ENCODE measurements at regions not wholly inside any gene's neighbourhood (a gene's known extent, or its start where the extent isn't known, plus 50 kb on each side); places are given as distances from the start of the nearest gene placed in this dataset.

DNA sequence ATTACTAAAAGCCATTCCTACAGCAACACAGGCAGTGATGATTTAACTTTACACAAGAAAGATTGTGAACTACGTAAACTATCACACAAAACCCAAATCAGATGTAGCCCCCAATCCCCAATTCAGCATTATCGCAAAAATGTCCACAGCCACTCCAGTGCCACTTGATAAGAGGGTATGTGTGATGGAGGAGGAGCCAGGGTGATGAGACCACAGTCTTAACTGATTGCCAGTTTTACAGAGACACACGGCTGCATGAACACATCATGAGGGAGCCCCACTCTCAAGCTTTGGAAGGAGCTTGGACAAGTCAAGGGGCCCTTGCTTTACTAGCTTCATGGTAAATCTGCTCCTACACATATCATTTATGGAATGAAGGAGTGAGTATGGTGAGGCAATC is 116.0 kb downstream of the FAM161A start:
- no peak for TF ChIP-seq POLR2AphosphoS5 (IDR thresholded peaks at IDR 0.05; ENCODE audit: low read depth, low read length)
- TF ChIP-seq SIN3A (IDR thresholded peaks at IDR 0.05; ENCODE audit: borderline replicate concordance, insufficient read depth, low read length): no peak
- TF ChIP-seq FOXP2 (optimal IDR thresholded peaks at IDR 0.05; ENCODE audit: borderline replicate concordance, extremely low read depth, extremely low read length, insufficient read depth): no peak
- TF ChIP-seq TAF1 (IDR thresholded peaks at IDR 0.05; ENCODE audit: borderline replicate concordance, insufficient read depth, low read length): no peak
- TF ChIP-seq, protein P1, sequence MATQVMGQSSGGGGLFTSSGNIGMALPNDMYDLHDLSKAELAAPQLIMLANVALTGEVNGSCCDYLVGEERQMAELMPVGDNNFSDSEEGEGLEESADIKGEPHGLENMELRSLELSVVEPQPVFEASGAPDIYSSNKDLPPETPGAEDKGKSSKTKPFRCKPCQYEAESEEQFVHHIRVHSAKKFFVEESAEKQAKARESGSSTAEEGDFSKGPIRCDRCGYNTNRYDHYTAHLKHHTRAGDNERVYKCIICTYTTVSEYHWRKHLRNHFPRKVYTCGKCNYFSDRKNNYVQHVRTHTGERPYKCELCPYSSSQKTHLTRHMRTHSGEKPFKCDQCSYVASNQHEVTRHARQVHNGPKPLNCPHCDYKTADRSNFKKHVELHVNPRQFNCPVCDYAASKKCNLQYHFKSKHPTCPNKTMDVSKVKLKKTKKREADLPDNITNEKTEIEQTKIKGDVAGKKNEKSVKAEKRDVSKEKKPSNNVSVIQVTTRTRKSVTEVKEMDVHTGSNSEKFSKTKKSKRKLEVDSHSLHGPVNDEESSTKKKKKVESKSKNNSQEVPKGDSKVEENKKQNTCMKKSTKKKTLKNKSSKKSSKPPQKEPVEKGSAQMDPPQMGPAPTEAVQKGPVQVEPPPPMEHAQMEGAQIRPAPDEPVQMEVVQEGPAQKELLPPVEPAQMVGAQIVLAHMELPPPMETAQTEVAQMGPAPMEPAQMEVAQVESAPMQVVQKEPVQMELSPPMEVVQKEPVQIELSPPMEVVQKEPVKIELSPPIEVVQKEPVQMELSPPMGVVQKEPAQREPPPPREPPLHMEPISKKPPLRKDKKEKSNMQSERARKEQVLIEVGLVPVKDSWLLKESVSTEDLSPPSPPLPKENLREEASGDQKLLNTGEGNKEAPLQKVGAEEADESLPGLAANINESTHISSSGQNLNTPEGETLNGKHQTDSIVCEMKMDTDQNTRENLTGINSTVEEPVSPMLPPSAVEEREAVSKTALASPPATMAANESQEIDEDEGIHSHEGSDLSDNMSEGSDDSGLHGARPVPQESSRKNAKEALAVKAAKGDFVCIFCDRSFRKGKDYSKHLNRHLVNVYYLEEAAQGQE (IDR thresholded peaks at IDR 0.05; ENCODE audit: insufficient read depth in 1 of 2, low read depth in 2 of 2, low read length in 2 of 2): no peak

DNA sequence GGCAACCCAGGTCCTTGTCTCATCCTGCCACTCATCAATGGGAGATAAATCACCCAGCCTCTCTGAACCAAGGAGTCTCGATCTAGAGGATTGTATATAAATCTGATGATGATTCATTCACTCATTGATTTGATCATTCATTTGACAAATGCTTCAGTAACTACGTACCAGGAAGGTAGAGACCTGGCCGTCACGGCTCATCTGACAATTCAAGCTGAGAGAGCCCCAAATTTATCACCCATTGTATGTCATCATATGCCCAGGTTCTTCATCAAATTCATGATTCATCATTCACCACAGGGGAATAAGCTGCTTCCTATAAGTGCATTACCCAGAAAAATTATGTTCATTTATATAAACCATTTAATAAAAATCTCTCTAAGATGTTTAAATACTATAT is 116.9 kb downstream of the FAM161A start:
- no peak for TF ChIP-seq TAF1 (IDR thresholded peaks at IDR 0.05; ENCODE audit: borderline replicate concordance, insufficient read depth, low read length)
- no peak for TF ChIP-seq FOXP2 (optimal IDR thresholded peaks at IDR 0.05; ENCODE audit: borderline replicate concordance, extremely low read depth, extremely low read length, insufficient read depth)
- no peak for TF ChIP-seq SIN3A (IDR thresholded peaks at IDR 0.05; ENCODE audit: borderline replicate concordance, insufficient read depth, low read length)
- TF ChIP-seq, protein P1 (IDR thresholded peaks at IDR 0.05; ENCODE audit: insufficient read depth in 1 of 2, low read depth in 2 of 2, low read length in 2 of 2): no peak
- TF ChIP-seq POLR2AphosphoS5 (IDR thresholded peaks at IDR 0.05; ENCODE audit: low read depth, low read length): no peak

DNA sequence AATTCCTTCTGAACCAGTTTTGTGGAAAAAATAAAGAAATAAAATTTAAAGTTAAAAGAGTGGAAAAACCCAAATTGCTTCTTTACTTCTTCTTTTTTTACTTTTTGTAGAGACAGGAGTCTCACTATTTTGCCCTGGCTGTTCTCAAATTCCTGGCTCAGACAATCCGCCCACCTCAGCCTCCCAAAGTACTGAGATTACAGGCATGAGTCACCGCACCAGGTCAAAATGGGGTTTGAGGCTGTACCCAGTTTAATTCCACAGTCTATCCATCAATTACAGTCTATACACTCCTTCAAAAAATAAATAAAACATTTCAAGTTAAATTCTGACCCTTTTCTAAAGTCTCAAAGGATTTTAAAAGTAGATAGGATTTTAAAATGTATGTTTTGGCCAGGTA is 120.3 kb downstream of the FAM161A start:
- no peak for TF ChIP-seq TAF1 (IDR thresholded peaks at IDR 0.05; ENCODE audit: borderline replicate concordance, insufficient read depth, low read length)
- TF ChIP-seq SIN3A (IDR thresholded peaks at IDR 0.05; ENCODE audit: borderline replicate concordance, insufficient read depth, low read length): no peak

DNA sequence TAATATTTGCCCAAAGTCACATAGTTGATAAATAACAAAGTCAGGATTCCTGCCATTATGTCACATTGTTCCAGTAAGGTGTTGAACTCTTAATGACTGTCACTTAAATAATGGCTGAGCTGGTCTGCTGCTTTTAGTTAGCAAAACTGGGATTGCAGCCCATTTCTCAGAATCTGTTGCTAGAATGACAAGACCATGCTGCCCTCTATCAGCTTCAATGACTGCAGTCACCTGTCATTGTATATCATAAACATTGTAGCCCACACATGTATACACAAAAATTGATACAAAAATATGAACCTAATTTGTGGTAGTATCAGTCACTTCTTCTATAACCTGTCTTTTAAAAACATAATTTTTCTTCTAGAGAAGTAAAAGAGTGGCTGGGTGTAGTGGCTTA is 121.1 kb downstream of the FAM161A start:
- no peak for TF ChIP-seq POLR2AphosphoS5 (IDR thresholded peaks at IDR 0.05; ENCODE audit: low read depth, low read length)
- no peak for TF ChIP-seq SIN3A (IDR thresholded peaks at IDR 0.05; ENCODE audit: borderline replicate concordance, insufficient read depth, low read length)
- TF ChIP-seq TAF1 (IDR thresholded peaks at IDR 0.05; ENCODE audit: borderline replicate concordance, insufficient read depth, low read length): no peak
- TF ChIP-seq, protein P1 (IDR thresholded peaks at IDR 0.05; ENCODE audit: insufficient read depth in 1 of 2, low read depth in 2 of 2, low read length in 2 of 2): no peak
- TF ChIP-seq FOXP2 (optimal IDR thresholded peaks at IDR 0.05; ENCODE audit: borderline replicate concordance, extremely low read depth, extremely low read length, insufficient read depth): no peak

DNA sequence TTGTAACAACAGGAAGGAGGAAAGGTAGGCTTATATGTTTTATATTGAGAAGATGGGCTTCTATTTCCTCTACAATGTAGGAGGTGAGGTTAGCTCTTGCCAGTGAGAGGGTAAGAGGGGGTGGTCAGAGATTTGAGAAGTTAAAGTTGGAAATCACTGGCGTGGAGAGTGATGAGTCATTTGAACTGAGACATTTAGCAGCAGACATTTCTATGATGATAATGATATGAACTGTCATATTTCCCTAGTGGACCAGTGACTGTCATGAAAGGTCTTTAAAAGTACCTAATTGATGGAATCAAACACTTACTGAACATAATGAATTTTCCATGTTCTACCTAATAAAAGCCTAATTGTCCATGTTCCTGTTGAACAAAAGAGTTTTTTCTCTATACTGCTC is 126.1 kb downstream of the FAM161A start:
- no peak for TF ChIP-seq POLR2AphosphoS5 (IDR thresholded peaks at IDR 0.05; ENCODE audit: low read depth, low read length)
- TF ChIP-seq TAF1 (IDR thresholded peaks at IDR 0.05; ENCODE audit: borderline replicate concordance, insufficient read depth, low read length): no peak
- TF ChIP-seq FOXP2 (optimal IDR thresholded peaks at IDR 0.05; ENCODE audit: borderline replicate concordance, extremely low read depth, extremely low read length, insufficient read depth): no peak
- no peak for TF ChIP-seq SIN3A (IDR thresholded peaks at IDR 0.05; ENCODE audit: borderline replicate concordance, insufficient read depth, low read length)

DNA sequence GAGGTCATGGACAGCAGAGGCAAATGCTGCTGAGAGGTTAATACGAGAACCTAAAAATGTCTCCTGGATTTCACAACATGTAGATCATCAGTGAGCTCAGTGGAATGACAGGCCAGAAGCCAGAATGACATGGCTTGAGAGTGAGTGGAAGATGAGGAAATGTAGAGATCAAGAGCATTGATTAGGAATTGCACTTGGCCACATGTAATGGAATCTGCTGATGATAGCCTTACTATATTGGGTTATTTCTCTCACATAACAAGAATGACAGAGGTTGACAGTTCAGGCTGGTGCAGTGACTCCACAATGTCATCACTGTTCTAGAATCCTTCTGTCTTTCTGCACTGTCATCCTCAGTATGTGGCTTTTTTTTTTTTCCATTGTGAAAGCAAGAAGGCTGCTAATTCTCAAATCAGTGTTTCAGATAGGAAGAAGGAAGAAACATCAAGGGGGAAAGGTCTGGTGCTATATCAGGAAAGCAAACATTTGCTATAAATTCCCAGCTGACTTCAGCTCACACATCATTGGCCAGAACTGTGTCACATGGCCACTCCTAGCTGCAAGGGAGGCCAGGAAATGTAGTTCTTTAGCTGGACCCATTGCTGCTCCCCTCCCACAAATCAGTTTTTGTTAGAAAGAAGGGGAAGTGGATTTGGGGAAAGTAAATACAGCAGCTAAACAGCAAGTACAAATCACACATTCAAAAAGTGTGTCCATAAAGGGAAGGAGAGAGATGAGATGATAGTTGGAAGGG is 127.2 kb downstream of the FAM161A start:
- TF ChIP-seq, protein P1 (IDR thresholded peaks at IDR 0.05; ENCODE audit: insufficient read depth in 1 of 2, low read depth in 2 of 2, low read length in 2 of 2): no peak
- TF ChIP-seq FOXP2 (optimal IDR thresholded peaks at IDR 0.05; ENCODE audit: borderline replicate concordance, extremely low read depth, extremely low read length, insufficient read depth) (no peak), TAF1 (IDR thresholded peaks at IDR 0.05; ENCODE audit: borderline replicate concordance, insufficient read depth, low read length) (no peak), POLR2AphosphoS5 (IDR thresholded peaks at IDR 0.05; ENCODE audit: low read depth, low read length) (no peak), SIN3A (IDR thresholded peaks at IDR 0.05; ENCODE audit: borderline replicate concordance, insufficient read depth, low read length) (no peak)

Measured in PFSK-1 (cell line).